SK-N-SH treated with all-trans-retinoic acid at 6 μM for 48 hours (cell line): ENCODE measurements at regions not wholly inside any gene's neighbourhood (a gene's known extent, or its start where the extent isn't known, plus 50 kb on each side); places are given as distances from the start of the nearest gene placed in this dataset.

ENCODE experiments used
- PATZ1 ChIP-seq: fragments of 250-450 bp; sonication (Bioruptor Pico); IDR thresholded peaks from 2 replicates; pipeline ENCODE4 v1.8.0; 2020; ENCODE audit warnings: mild to moderate bottlenecking, moderate library complexity, borderline replicate concordance
- ZFP3 ChIP-seq: fragments of 250-450 bp; sonication (Bioruptor Pico); IDR thresholded peaks from 2 replicates; pipeline ENCODE4 v1.5.0; 2020; ENCODE audit warnings: mild to moderate bottlenecking, moderate library complexity
- ZFP30 ChIP-seq: fragments of 450-650 bp; formaldehyde crosslinking; IDR thresholded peaks from 2 replicates; pipeline ENCODE4 v1.5.0; 2022; ENCODE audit warnings: mild to moderate bottlenecking, moderate library complexity
- ZNF565 ChIP-seq: fragments of 450-650 bp; formaldehyde crosslinking; conservative IDR thresholded peaks from 2 replicates; pipeline ENCODE4 v1.5.0; 2020; ENCODE audit warnings: low read depth, mild to moderate bottlenecking, moderate library complexity
- TF ChIP-seq, protein P1 (sequence below): fragments of 250-450 bp; sonication (Bioruptor Pico); IDR thresholded peaks from 2 replicates; pipeline ENCODE4 v1.5.0; 2020; ENCODE audit warnings: mild to moderate bottlenecking, moderate library complexity

- TF ChIP-seq PATZ1 (CRISPR knock-in tag) (no peak), ZFP3 (CRISPR knock-in tag) (no peak), ZNF565 (CRISPR knock-in tag) (no peak), ZFP30 (CRISPR knock-in tag) (no peak)
- TF ChIP-seq, protein P1, sequence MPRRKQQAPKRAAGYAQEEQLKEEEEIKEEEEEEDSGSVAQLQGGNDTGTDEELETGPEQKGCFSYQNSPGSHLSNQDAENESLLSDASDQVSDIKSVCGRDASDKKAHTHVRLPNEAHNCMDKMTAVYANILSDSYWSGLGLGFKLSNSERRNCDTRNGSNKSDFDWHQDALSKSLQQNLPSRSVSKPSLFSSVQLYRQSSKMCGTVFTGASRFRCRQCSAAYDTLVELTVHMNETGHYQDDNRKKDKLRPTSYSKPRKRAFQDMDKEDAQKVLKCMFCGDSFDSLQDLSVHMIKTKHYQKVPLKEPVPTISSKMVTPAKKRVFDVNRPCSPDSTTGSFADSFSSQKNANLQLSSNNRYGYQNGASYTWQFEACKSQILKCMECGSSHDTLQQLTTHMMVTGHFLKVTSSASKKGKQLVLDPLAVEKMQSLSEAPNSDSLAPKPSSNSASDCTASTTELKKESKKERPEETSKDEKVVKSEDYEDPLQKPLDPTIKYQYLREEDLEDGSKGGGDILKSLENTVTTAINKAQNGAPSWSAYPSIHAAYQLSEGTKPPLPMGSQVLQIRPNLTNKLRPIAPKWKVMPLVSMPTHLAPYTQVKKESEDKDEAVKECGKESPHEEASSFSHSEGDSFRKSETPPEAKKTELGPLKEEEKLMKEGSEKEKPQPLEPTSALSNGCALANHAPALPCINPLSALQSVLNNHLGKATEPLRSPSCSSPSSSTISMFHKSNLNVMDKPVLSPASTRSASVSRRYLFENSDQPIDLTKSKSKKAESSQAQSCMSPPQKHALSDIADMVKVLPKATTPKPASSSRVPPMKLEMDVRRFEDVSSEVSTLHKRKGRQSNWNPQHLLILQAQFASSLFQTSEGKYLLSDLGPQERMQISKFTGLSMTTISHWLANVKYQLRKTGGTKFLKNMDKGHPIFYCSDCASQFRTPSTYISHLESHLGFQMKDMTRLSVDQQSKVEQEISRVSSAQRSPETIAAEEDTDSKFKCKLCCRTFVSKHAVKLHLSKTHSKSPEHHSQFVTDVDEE (CRISPR knock-in tag): no peak
These were observed 199.6 kb upstream of the ALG10B start for GRCh38 chr12:38116968-38117367.
